CD14-positive monocyte (primary cell): ENCODE measurements at regions not wholly inside any gene's neighbourhood (a gene's known extent, or its start where the extent isn't known, plus 50 kb on each side); places are given as distances from the start of the nearest gene placed in this dataset.

Source experiments
- DNase-seq, 3 donors: peaks; one replicate each; pipeline ENCODE4 v3.0.0-alpha.2; 2011 to 2022
- H2AFZ ChIP-seq: 2 replicates; pipeline ENCODE4 v1.6.0; 2012; ENCODE audit warnings: mild to moderate bottlenecking, low read depth, low read length, inconsistent platforms; ENCODE audit not compliant: insufficient read depth, poor library complexity, severe bottlenecking
- H3K27ac ChIP-seq, 2 donors: 1 replicate in 1 of 2; 2 replicates in 1 of 2; pipeline ENCODE4 v1.5.1; 2012 to 2013; ENCODE audit warnings: low read length in 2 of 2, control low read depth in 1 of 2, inconsistent platforms in 1 of 2, low read depth in 1 of 2, mild to moderate bottlenecking in 1 of 2
- H3K27me3 ChIP-seq, 2 donors: one replicate each; pipeline versions ENCODE4 v1.6.0 to v1.6.1; 2011 to 2013; ENCODE audit warnings: low read length in 2 of 2; ENCODE audit not compliant: control insufficient read depth in 2 of 2, insufficient read depth in 2 of 2
- H3K36me3 ChIP-seq, 2 donors: replicated peaks in 1 of 2; 1 replicate in 1 of 2; 2 replicates in 1 of 2; pipeline versions ENCODE4 v1.5.1 to v1.6.1; 2012 to 2013; ENCODE audit warnings: low read length in 2 of 2, control low read depth in 1 of 2, inconsistent platforms in 1 of 2, mild to moderate bottlenecking in 1 of 2; ENCODE audit not compliant: insufficient read depth in 2 of 2, control insufficient read depth in 1 of 2
- H3K4me1 ChIP-seq, 2 donors: 1 replicate in 1 of 2; 2 replicates in 1 of 2; pipeline versions ENCODE4 v1.5.1 to v1.6.1; 2012 to 2013; ENCODE audit warnings: low read length in 2 of 2, control low read depth in 1 of 2, inconsistent platforms in 1 of 2, mild to moderate bottlenecking in 1 of 2, moderate library complexity in 1 of 2; ENCODE audit not compliant: insufficient read depth in 2 of 2, control insufficient read depth in 1 of 2
- H3K4me2 ChIP-seq: replicated peaks from 2 replicates; pipeline ENCODE3; 2012; ENCODE audit warnings: low read length, moderate library complexity, mild to moderate bottlenecking; ENCODE audit not compliant: poor library complexity, severe bottlenecking; ENCODE audit errors: extremely low read depth
- H3K4me3 ChIP-seq, 3 experiments: fragments of 200-600 bp in 1 of 3; sonication (generic) in 1 of 3; replicated peaks in 1 of 3; 1 replicate in 2 of 3; 2 replicates in 1 of 3; pipeline ENCODE4 v1.5.1; 2011 to 2013; ENCODE audit warnings: low read length in 3 of 3, mild to moderate bottlenecking in 3 of 3, control low read depth in 2 of 3, low read depth in 2 of 3, inconsistent platforms in 1 of 3, moderate library complexity in 1 of 3
- H3K79me2 ChIP-seq: 2 replicates; pipeline ENCODE4 v1.6.0; 2012; ENCODE audit warnings: mild to moderate bottlenecking, control low read depth, inconsistent platforms, low read length, moderate library complexity; ENCODE audit not compliant: insufficient read depth
- H3K9ac ChIP-seq: 2 replicates; pipeline ENCODE4 v1.6.0; 2017; ENCODE audit warnings: low read length, mild to moderate bottlenecking; ENCODE audit not compliant: insufficient read depth, poor library complexity, severe bottlenecking
- H3K9me3 ChIP-seq, 2 donors: replicated peaks in 1 of 2; 1 replicate in 1 of 2; 2 replicates in 1 of 2; pipeline versions ENCODE4 v1.5.1 to v1.6.1; 2012 to 2013; ENCODE audit warnings: low read length in 2 of 2, control low read depth in 1 of 2; ENCODE audit not compliant: control insufficient read depth in 1 of 2, insufficient read depth in 1 of 2
- H4K20me1 ChIP-seq: 2 replicates; pipeline ENCODE4 v1.6.0; 2012; ENCODE audit warnings: mild to moderate bottlenecking, low read length, control low read depth, moderate library complexity; ENCODE audit not compliant: insufficient read depth
- H3K27ac Mint-ChIP-seq, 7 donors: one replicate each; pipeline ENCODE4 v1.8.0; 2020; ENCODE audit warnings: mild to moderate bottlenecking in 7 of 7, mixed read lengths in 7 of 7, moderate library complexity in 6 of 7, inconsistent platforms in 2 of 7
- H3K27me3 Mint-ChIP-seq, 3 donors: one replicate each; pipeline ENCODE4 v1.8.0; 2021 to 2022; ENCODE audit warnings: low read depth in 3 of 3, mild to moderate bottlenecking in 3 of 3, mixed read lengths in 3 of 3, moderate library complexity in 3 of 3, inconsistent platforms in 1 of 3
- H3K36me3 Mint-ChIP-seq, 2 donors: one replicate each; pipeline ENCODE4 v1.8.0; 2020; ENCODE audit warnings: mixed read lengths in 2 of 2, inconsistent platforms in 1 of 2, mild to moderate bottlenecking in 1 of 2
- H3K4me1 Mint-ChIP-seq: one replicate; pipeline ENCODE4 v1.8.0; 2020; ENCODE audit warnings: mild to moderate bottlenecking, mixed read lengths
- H3K4me3 Mint-ChIP-seq, 2 donors: one replicate each; pipeline ENCODE4 v1.8.0; 2020; ENCODE audit warnings: mild to moderate bottlenecking in 2 of 2, mixed read lengths in 2 of 2, moderate library complexity in 1 of 2
- H3K9me3 Mint-ChIP-seq, 7 donors: one replicate each; pipeline ENCODE4 v1.8.0; 2020 to 2022; ENCODE audit warnings: mixed read lengths in 7 of 7, mild to moderate bottlenecking in 6 of 7, moderate library complexity in 6 of 7, inconsistent platforms in 2 of 7
- WGBS: methylation state at CpG from one replicate; pipeline ENCODE4 v1.1.5; 2013; ENCODE audit warnings: missing lambda C conversion rate; ENCODE audit not compliant: insufficient coverage; 5-methylcytosine and 5-hydroxymethylcytosine counted together
- intact Hi-C, 2 donors: fragments of 100-400 bp; cut with micrococcal nuclease; formaldehyde crosslinking; loops; one replicate each; pipeline versions ENCODE4 v1.15.0 to v1.15.1; 2023
- TF ChIP-seq, protein P1 (sequence below): fragments of 200-600 bp; IDR thresholded peaks from one replicate; pipeline ENCODE4 v1.8.0; 2022; ENCODE audit warnings: antibody characterized with exemption, mild to moderate bottlenecking

GRCh38 chr3:182178488-182179200, 466.9 kb downstream of the SOX2 start:
- Histone ChIP-seq H3K27me3 (no peaks in the 10 kb centered on the region), H3K9me3 (no peaks in the 10 kb centered on the region), H3K4me1 (no peaks in the 10 kb centered on the region), H3K36me3 (no peaks in the 10 kb centered on the region), H3K79me2 (no peaks in the 10 kb centered on the region), H3K4me2 (no peak overlapping the region), H3K9ac (no peak overlapping the region), H4K20me1 (no peaks in the 10 kb centered on the region), H3K27ac (no peak overlapping the region), H2AFZ (no peak overlapping the region), H3K4me3 (no peak overlapping the region)
- Mint-ChIP-seq H3K36me3 (no peaks in the 10 kb centered on the region), H3K27me3 (peaks cover 0 to 3% (median 0%) of the 10 kb centered on the region in 3 donors), H3K4me3 (no peak overlapping the region), H3K27ac (no peak overlapping the region), H3K9me3 (peaks cover 0 to 1% (median 0%) of the 10 kb centered on the region in 7 donors), H3K4me1 (no peaks in the 10 kb centered on the region)
- 40% methylated on average over 1 of the region's 5 CpGs for WGBS
- DNase-seq: no peak
- TF ChIP-seq, protein P1, sequence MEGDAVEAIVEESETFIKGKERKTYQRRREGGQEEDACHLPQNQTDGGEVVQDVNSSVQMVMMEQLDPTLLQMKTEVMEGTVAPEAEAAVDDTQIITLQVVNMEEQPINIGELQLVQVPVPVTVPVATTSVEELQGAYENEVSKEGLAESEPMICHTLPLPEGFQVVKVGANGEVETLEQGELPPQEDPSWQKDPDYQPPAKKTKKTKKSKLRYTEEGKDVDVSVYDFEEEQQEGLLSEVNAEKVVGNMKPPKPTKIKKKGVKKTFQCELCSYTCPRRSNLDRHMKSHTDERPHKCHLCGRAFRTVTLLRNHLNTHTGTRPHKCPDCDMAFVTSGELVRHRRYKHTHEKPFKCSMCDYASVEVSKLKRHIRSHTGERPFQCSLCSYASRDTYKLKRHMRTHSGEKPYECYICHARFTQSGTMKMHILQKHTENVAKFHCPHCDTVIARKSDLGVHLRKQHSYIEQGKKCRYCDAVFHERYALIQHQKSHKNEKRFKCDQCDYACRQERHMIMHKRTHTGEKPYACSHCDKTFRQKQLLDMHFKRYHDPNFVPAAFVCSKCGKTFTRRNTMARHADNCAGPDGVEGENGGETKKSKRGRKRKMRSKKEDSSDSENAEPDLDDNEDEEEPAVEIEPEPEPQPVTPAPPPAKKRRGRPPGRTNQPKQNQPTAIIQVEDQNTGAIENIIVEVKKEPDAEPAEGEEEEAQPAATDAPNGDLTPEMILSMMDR: no peak
- intact Hi-C loops: no loop called here

DNA sequence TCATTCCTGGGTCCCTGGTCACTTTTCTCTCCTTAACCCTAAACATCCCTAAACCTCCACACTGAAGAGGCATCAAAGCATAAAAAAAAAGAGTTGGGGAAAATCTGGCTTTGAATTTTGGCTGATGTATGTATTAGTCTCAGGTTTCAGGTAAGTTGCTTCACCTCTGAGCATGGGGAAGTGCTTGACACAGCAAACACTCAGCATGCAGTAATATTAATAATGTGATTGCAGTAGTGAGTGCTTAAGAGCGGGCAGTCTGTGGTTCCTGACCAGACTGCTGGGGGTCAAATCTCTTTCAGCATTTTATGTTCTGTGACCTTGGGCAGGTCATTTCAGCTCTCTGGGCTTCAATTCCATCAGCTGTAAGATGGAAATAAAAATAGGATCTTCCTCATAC, 467.9 kb downstream of the SOX2 start:
- no peak for DNase-seq
- H3K4me3 Mint-ChIP-seq: no peak overlapping the region
- H3K27ac Mint-ChIP-seq: no peak overlapping the region
- intact Hi-C loops: no loop called here
- no peaks in the 10 kb centered on the region for H3K4me1 Mint-ChIP-seq
- H3K79me2 ChIP-seq: no peaks in the 10 kb centered on the region
- no peak overlapping the region for H2AFZ ChIP-seq
- no peak overlapping the region for H3K4me3 ChIP-seq
- H3K4me1 ChIP-seq: no peaks in the 10 kb centered on the region
- no peak overlapping the region for H3K4me2 ChIP-seq
- TF ChIP-seq, protein P1: no peak
- H3K27ac ChIP-seq: no peak overlapping the region
- no peaks in the 10 kb centered on the region for H3K36me3 ChIP-seq
- peaks cover 0 to 1% (median 0%) of the 10 kb centered on the region in 7 donors for H3K9me3 Mint-ChIP-seq
- H3K27me3 Mint-ChIP-seq: peaks cover 0 to 3% (median 0%) of the 10 kb centered on the region in 3 donors
- H3K36me3 Mint-ChIP-seq: no peaks in the 10 kb centered on the region
- H4K20me1 ChIP-seq: no peaks in the 10 kb centered on the region
- no peaks in the 10 kb centered on the region for H3K9me3 ChIP-seq
- no peaks in the 10 kb centered on the region for H3K27me3 ChIP-seq
- no CpG with 5 or more reads among the region's 1 CpG for WGBS
- H3K9ac ChIP-seq: no peak overlapping the region
